ENCODE measurements at regions not wholly inside any gene's neighbourhood (a gene's known extent, or its start where the extent isn't known, plus 50 kb on each side); places are given as distances from the start of the nearest gene placed in this dataset.

GRCh38 chr2:20917287-20917660 is 94.4 kb upstream of the LDAH start:
- peak overlapping the region; percentile 42 for H2AFZ ChIP-seq (ENCODE audit: low read length)
- peak overlapping the region; percentile 73 for H3K4me2 ChIP-seq (ENCODE audit: low read depth, low read length)
- no peak overlapping the region for H3K9ac ChIP-seq (ENCODE audit: insufficient read depth, low read depth, low read length)
- no peaks in the 10 kb centered on the region for H3K36me3 ChIP-seq (replicated peaks in 1 of 2; ENCODE audit: control insufficient read depth in 1 of 2, insufficient read depth in 2 of 2, low read length in 2 of 2)
- WGBS (ENCODE audit: low lambda C conversion rate) = 37% methylated on average over 8 of the region's 8 CpGs
- no TSS peak for BruUV-seq (replicated peaks)
- peaks cover 0 to 22% of the 10 kb centered on the region in 2 experiments; a peak in 4 of 5 replicates for H3K27me3 ChIP-seq (ENCODE audit: control insufficient read depth in 1 of 2, insufficient read depth in 2 of 2, low read length in 2 of 2)
- POLR2A ChIA-PET = no interaction called here
- H3K27ac ChIP-seq (ENCODE audit: extremely low read length, insufficient read depth, low read length) = no peak overlapping the region
- ATAC-seq (no peak), DNase-seq (ENCODE audit: low spot score) (no peak), FAIRE-seq (no peak)
- H3K79me2 ChIP-seq (ENCODE audit: insufficient read depth, low read length) = no peaks in the 10 kb centered on the region
- H3K4me3 ChIP-seq (replicated peaks in 1 of 3; ENCODE audit: insufficient read depth in 1 of 3, low read depth in 2 of 3, low read length in 3 of 3) = peak overlapping the region in 1 of 3 experiments; percentile 31; a peak in 1 of 6 replicates
- CTCF ChIA-PET (ENCODE audit: low intra/inter-chr PET ratio, low total read pairs) = interaction anchor here (0.7 to 1.4 kb wide), 4 partner anchors 135 to 256 kb away, joined by 3 to 8 read pairs (median 5); no protein-coding TSS in a partner anchor
- peaks cover 14% of the 10 kb centered on the region for H3K4me1 ChIP-seq (ENCODE audit: insufficient read depth, low read length)
- TF ChIP-seq HMGXB4 (CRISPR knock-in tag; IDR thresholded peaks at IDR 0.05; ENCODE audit: borderline replicate concordance in 1 of 2, low read depth in 1 of 2) = peak in 1 of 2 experiments; percentile 1; a peak in 1 of 4 replicates
- TF ChIP-seq, protein P1, sequence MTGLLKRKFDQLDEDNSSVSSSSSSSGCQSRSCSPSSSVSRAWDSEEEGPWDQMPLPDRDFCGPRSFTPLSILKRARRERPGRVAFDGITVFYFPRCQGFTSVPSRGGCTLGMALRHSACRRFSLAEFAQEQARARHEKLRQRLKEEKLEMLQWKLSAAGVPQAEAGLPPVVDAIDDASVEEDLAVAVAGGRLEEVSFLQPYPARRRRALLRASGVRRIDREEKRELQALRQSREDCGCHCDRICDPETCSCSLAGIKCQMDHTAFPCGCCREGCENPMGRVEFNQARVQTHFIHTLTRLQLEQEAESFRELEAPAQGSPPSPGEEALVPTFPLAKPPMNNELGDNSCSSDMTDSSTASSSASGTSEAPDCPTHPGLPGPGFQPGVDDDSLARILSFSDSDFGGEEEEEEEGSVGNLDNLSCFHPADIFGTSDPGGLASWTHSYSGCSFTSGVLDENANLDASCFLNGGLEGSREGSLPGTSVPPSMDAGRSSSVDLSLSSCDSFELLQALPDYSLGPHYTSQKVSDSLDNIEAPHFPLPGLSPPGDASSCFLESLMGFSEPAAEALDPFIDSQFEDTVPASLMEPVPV (CRISPR knock-in tag; IDR thresholded peaks at IDR 0.05) = no peak
- H3K9me3 ChIP-seq (ENCODE audit: low read length) = no peaks in the 10 kb centered on the region
- intact Hi-C loops (cut with micrococcal nuclease; ENCODE audit: unreplicated experiment) (loop anchor here (2.0 to 5.0 kb wide), 2 partner anchors 45 to 240 kb away; no protein-coding TSS in a partner anchor), in situ Hi-C loops (cut with HindIII; ENCODE audit: extremely low pct_ligation_motif_present, low pct_unique_long_range_greater_than_20kb) (no loop called here)
- no peaks in the 10 kb centered on the region for H4K20me1 ChIP-seq (ENCODE audit: insufficient read depth, low read length)

Data from HepG2 (cell line).